GM21737 (cell line): ENCODE measurements at regions not wholly inside any gene's neighbourhood (a gene's known extent, or its start where the extent isn't known, plus 50 kb on each side); places are given as distances from the start of the nearest gene placed in this dataset.
"Not testable (repeated sequence)": the region's sequence is repeated elsewhere in the genome, so short reads cannot be mapped to it uniquely, and the experiment has no call there.

Experiments used
- ATAC-seq: cut with Tn5 transposase; IDR thresholded peaks from one replicate; pipeline ENCODE4 v1.9.1; 2021; ENCODE audit warnings: mild to moderate bottlenecking, moderate library complexity; ENCODE audit not compliant: unreplicated experiment

GRCh38 chr10:64174666-64175255 lies 653.6 kb downstream of the REEP3 start:
- ATAC-seq: no peak

GRCh38 chr10:64175271-64175962 lies 654.2 kb downstream of the REEP3 start:
- no peak for ATAC-seq

- no peak for ATAC-seq
These were observed 661.5 kb downstream of the REEP3 start for GRCh38 chr10:64182671-64183070.

GRCh38 chr10:64191286-64191685 lies 670.1 kb downstream of the REEP3 start:
- ATAC-seq: no peak

GRCh38 chr10:64196638-64197315 lies 675.6 kb downstream of the REEP3 start:
- no peak for ATAC-seq

GRCh38 chr10:64201936-64202335 lies 680.7 kb downstream of the REEP3 start:
- no peak for ATAC-seq

GRCh38 chr10:64204504-64204903 lies 683.3 kb downstream of the REEP3 start:
- not testable (repeated sequence) for ATAC-seq

GRCh38 chr10:64206409-64206808 lies 685.2 kb downstream of the REEP3 start:
- ATAC-seq: no peak

GRCh38 chr10:64209561-64209960 lies 688.4 kb downstream of the REEP3 start:
- ATAC-seq: no peak

GRCh38 chr10:64210211-64210610 lies 689.0 kb downstream of the REEP3 start:
- no peak for ATAC-seq

- no peak for ATAC-seq
These were observed 690.3 kb downstream of the REEP3 start for GRCh38 chr10:64211466-64211865.

- ATAC-seq: no peak
These were observed 693.9 kb downstream of the REEP3 start for GRCh38 chr10:64215088-64215487.

GRCh38 chr10:64219271-64220025 lies 698.2 kb downstream of the REEP3 start:
- no peak for ATAC-seq

GRCh38 chr10:64234489-64234888 lies 713.3 kb downstream of the REEP3 start:
- no peak for ATAC-seq

GRCh38 chr10:64257704-64258103 lies 736.5 kb downstream of the REEP3 start:
- ATAC-seq: no peak

GRCh38 chr10:64261092-64261491 lies 739.9 kb downstream of the REEP3 start:
- ATAC-seq: no peak

- ATAC-seq: no peak
These were observed 740.5 kb downstream of the REEP3 start for GRCh38 chr10:64261676-64262075.

- no peak for ATAC-seq
These were observed 744.8 kb downstream of the REEP3 start for GRCh38 chr10:64265961-64266360.

- ATAC-seq: no peak
These were observed 750.3 kb downstream of the REEP3 start for GRCh38 chr10:64271508-64271907.

- no peak for ATAC-seq
These were observed 750.8 kb downstream of the REEP3 start for GRCh38 chr10:64271983-64272382.

- ATAC-seq: no peak
These were observed 753.8 kb downstream of the REEP3 start for GRCh38 chr10:64275001-64275400.
